ENCODE measurements at regions not wholly inside any gene's neighbourhood (a gene's known extent, or its start where the extent isn't known, plus 50 kb on each side); places are given as distances from the start of the nearest gene placed in this dataset.

DNA sequence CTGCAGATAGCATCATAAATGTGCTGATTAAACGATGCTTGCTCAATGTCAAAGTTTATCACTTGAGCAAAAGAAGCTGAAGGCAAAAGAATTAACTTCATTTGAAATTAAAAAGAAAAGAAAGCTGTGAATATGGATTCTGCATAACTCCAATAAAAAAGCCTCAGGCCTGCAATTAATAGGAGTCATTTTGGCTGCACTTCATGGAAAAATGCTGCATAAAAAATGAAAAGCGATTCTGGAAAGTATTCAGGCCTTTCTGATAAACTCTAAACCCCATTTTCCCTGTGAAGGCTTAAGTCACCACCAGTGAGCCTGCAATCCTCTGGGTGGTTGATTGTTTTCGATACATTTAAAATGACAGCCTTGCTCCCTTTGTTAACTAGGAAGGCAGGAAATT is 1793.4 kb downstream of the SUCLG1 start:
- TF ChIP-seq, protein P1, sequence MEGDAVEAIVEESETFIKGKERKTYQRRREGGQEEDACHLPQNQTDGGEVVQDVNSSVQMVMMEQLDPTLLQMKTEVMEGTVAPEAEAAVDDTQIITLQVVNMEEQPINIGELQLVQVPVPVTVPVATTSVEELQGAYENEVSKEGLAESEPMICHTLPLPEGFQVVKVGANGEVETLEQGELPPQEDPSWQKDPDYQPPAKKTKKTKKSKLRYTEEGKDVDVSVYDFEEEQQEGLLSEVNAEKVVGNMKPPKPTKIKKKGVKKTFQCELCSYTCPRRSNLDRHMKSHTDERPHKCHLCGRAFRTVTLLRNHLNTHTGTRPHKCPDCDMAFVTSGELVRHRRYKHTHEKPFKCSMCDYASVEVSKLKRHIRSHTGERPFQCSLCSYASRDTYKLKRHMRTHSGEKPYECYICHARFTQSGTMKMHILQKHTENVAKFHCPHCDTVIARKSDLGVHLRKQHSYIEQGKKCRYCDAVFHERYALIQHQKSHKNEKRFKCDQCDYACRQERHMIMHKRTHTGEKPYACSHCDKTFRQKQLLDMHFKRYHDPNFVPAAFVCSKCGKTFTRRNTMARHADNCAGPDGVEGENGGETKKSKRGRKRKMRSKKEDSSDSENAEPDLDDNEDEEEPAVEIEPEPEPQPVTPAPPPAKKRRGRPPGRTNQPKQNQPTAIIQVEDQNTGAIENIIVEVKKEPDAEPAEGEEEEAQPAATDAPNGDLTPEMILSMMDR (IDR thresholded peaks at IDR 0.05): no peak
- TF ChIP-seq POLR2A (IDR thresholded peaks at IDR 0.05): no peak
